Lung (tissue), 11 donors: ENCODE measurements at regions not wholly inside any gene's neighbourhood (a gene's known extent, or its start where the extent isn't known, plus 50 kb on each side); places are given as distances from the start of the nearest gene placed in this dataset.

ENCODE experiments used
- ATAC-seq: fragments of 200-7000 bp; cut with Tn5 transposase; one replicate; pipeline ENCODE4 v1.9.1; 2020; ENCODE audit warnings: moderate number of reproducible peaks; ENCODE audit not compliant: insufficient read depth, low FRiP score
- DNase-seq, 3 donors: peaks; one replicate each; pipeline ENCODE4 v3.0.0-alpha.2; 2013 to 2017
- H3K27ac ChIP-seq, 2 donors: one replicate each; pipeline ENCODE4 v1.5.1; 2013; ENCODE audit warnings: mild to moderate bottlenecking in 2 of 2, moderate library complexity in 2 of 2, control low read depth in 1 of 2, inconsistent platforms in 1 of 2, low read depth in 1 of 2, low read length in 1 of 2
- H3K27me3 ChIP-seq, 3 donors: one replicate each; pipeline ENCODE4 v1.5.1; 2013; ENCODE audit warnings: low read length in 2 of 3; ENCODE audit not compliant: control insufficient read depth in 3 of 3, insufficient read depth in 3 of 3
- H3K36me3 ChIP-seq, 4 donors: one replicate each; pipeline ENCODE4 v1.5.1; 2013; ENCODE audit warnings: low read length in 4 of 4, mild to moderate bottlenecking in 1 of 4, moderate library complexity in 1 of 4; ENCODE audit not compliant: control insufficient read depth in 4 of 4, insufficient read depth in 4 of 4
- H3K4me1 ChIP-seq, 5 donors: one replicate each; pipeline ENCODE4 v1.5.1; 2013; ENCODE audit warnings: low read length in 5 of 5, mild to moderate bottlenecking in 2 of 5, moderate library complexity in 1 of 5; ENCODE audit not compliant: control insufficient read depth in 5 of 5, insufficient read depth in 5 of 5
- H3K4me3 ChIP-seq: one replicate; pipeline ENCODE4 v1.5.1; 2013; ENCODE audit warnings: mild to moderate bottlenecking, control low read depth, moderate library complexity
- H3K9ac ChIP-seq, 2 donors: one replicate each; pipeline ENCODE4 v1.5.1; 2013; ENCODE audit warnings: low read length in 2 of 2, control low read depth in 1 of 2; ENCODE audit not compliant: insufficient read depth in 1 of 2
- H3K9me3 ChIP-seq, 4 donors: one replicate each; pipeline ENCODE4 v1.5.1; 2013; ENCODE audit warnings: low read length in 3 of 4, mild to moderate bottlenecking in 1 of 4, moderate library complexity in 1 of 4; ENCODE audit not compliant: control insufficient read depth in 4 of 4, insufficient read depth in 3 of 4
- CTCF ChIP-seq: IDR thresholded peaks from 2 replicates; pipeline ENCODE4 v1.5.1; 2012; ENCODE audit warnings: mild to moderate bottlenecking; ENCODE audit errors: control extremely low read depth, extremely low read depth
- WGBS, 2 donors: extraction: QIAGEN DNeasy Blood & Tissue Kit; methylation state at CpG; one replicate each; pipeline ENCODE4 v1.1.7; 2013; 5-methylcytosine and 5-hydroxymethylcytosine counted together
- donor health status: control.
- donor health status: control.
- donor health status: Bipolar disorder and iron deficiency.
- donor health status: healthy.
- donor health status: DM: yes; HTN: yes; CAD: no.

- Histone ChIP-seq H3K9me3 (peaks cover 0 to 4% (median 0%) of the 10 kb centered on the region in 4 donors), H3K36me3 (no peaks in the 10 kb centered on the region), H3K27me3 (no peaks in the 10 kb centered on the region), H3K4me3 (no peak overlapping the region), H3K9ac (no peak overlapping the region), H3K27ac (no peak overlapping the region), H3K4me1 (peaks cover 0 to 26% (median 4%) of the 10 kb centered on the region in 5 donors)
- peak in 1 of 3 donors; percentile 14 for DNase-seq
- ATAC-seq, result no peak
- no peak for TF ChIP-seq CTCF
- WGBS, 2 donors, result 76 to 81% methylated on average over 2 of the region's 2 CpGs
Measured at GRCh38 chr14:61184112-61184511, 97.0 kb downstream of the TMEM30B start.

GRCh38 chr14:61183196-61183885 is 97.8 kb downstream of the TMEM30B start:
- ATAC-seq (no peak), DNase-seq (peak in 2 of 3 donors; percentile 39 to 56)
- H3K9me3 ChIP-seq, result peaks cover 0 to 5% (median 0%) of the 10 kb centered on the region in 4 donors
- no peak for TF ChIP-seq CTCF
- H3K27ac ChIP-seq, result no peak overlapping the region
- H3K4me1 ChIP-seq, result peaks cover 0 to 26% (median 4%) of the 10 kb centered on the region in 5 donors
- no peaks in the 10 kb centered on the region for H3K36me3 ChIP-seq
- 24 to 36% methylated on average over 6 of the region's 6 CpGs for WGBS, 2 donors
- H3K27me3 ChIP-seq, result no peaks in the 10 kb centered on the region
- no peak overlapping the region for H3K9ac ChIP-seq
- no peak overlapping the region for H3K4me3 ChIP-seq

- H3K9ac ChIP-seq, result no peak overlapping the region
- TF ChIP-seq CTCF, result no peak
- DNase-seq (no peak), ATAC-seq (no peak)
- H3K9me3 ChIP-seq, result peaks cover 0 to 5% (median 0%) of the 10 kb centered on the region in 4 donors
- H3K27me3 ChIP-seq, result no peaks in the 10 kb centered on the region
- WGBS, 2 donors, result 95% methylated on average over 7 of the region's 7 CpGs
- H3K36me3 ChIP-seq, result no peaks in the 10 kb centered on the region
- no peak overlapping the region for H3K4me3 ChIP-seq
- H3K4me1 ChIP-seq, result peaks cover 0 to 7% (median 1%) of the 10 kb centered on the region in 5 donors
- H3K27ac ChIP-seq, result no peak overlapping the region
Measured at GRCh38 chr14:61179796-61180398, 101.2 kb downstream of the TMEM30B start.
